ENCODE measurements at regions not wholly inside any gene's neighbourhood (a gene's known extent, or its start where the extent isn't known, plus 50 kb on each side); places are given as distances from the start of the nearest gene placed in this dataset.

GRCh38 chr1:69045572-69045971 is 522.1 kb upstream of the LRRC7 start:
- Histone ChIP-seq H3K27ac (replicated peaks) (no peak overlapping the region), H3K4me3 (replicated peaks; ENCODE audit: insufficient read depth, low read length) (no peak overlapping the region), H3K27me3 (ENCODE audit: insufficient read depth, poor library complexity, severe bottlenecking) (no peaks in the 10 kb centered on the region)
- no peak for DNase-seq (ENCODE audit: low read depth in 1 of 2, low spot score in 1 of 2)
- TF ChIP-seq REST (IDR thresholded peaks at IDR 0.05; ENCODE audit: insufficient replicate concordance, low read depth) (no peak), POLR2AphosphoS5 (IDR thresholded peaks at IDR 0.05; ENCODE audit: low read depth) (no peak), CTCF (IDR thresholded peaks at IDR 0.05; ENCODE audit: insufficient read depth, low read length) (no peak), SPI1 (IDR thresholded peaks at IDR 0.05; ENCODE audit: borderline replicate concordance, low read depth) (no peak), GABPA (IDR thresholded peaks at IDR 0.05; ENCODE audit: low read depth) (no peak)

- Histone ChIP-seq H3K4me3 (replicated peaks; ENCODE audit: insufficient read depth, low read length) (no peak overlapping the region), H3K27me3 (ENCODE audit: insufficient read depth, poor library complexity, severe bottlenecking) (no peaks in the 10 kb centered on the region), H3K27ac (replicated peaks) (no peak overlapping the region)
- no peak for DNase-seq (ENCODE audit: low read depth in 1 of 2, low spot score in 1 of 2)
- TF ChIP-seq POLR2AphosphoS5 (IDR thresholded peaks at IDR 0.05; ENCODE audit: low read depth) (no peak), REST (IDR thresholded peaks at IDR 0.05; ENCODE audit: insufficient replicate concordance, low read depth) (no peak), SPI1 (IDR thresholded peaks at IDR 0.05; ENCODE audit: borderline replicate concordance, low read depth) (no peak), GABPA (IDR thresholded peaks at IDR 0.05; ENCODE audit: low read depth) (no peak)
Measured at GRCh38 chr1:69055194-69055593, 512.5 kb upstream of the LRRC7 start.

GRCh38 chr1:69058454-69058853 is 509.3 kb upstream of the LRRC7 start:
- DNase-seq (ENCODE audit: low read depth in 1 of 2, low spot score in 1 of 2), result no peak
- H3K27ac ChIP-seq (replicated peaks), result no peak overlapping the region
- H3K4me3 ChIP-seq (replicated peaks; ENCODE audit: insufficient read depth, low read length), result no peak overlapping the region
- TF ChIP-seq SPI1 (IDR thresholded peaks at IDR 0.05; ENCODE audit: borderline replicate concordance, low read depth) (no peak), CTCF (IDR thresholded peaks at IDR 0.05; ENCODE audit: insufficient read depth, low read length) (no peak)
- no peaks in the 10 kb centered on the region for H3K27me3 ChIP-seq (ENCODE audit: insufficient read depth, poor library complexity, severe bottlenecking)

- H3K4me3 ChIP-seq (replicated peaks; ENCODE audit: insufficient read depth, low read length), result no peak overlapping the region
- H3K27ac ChIP-seq (replicated peaks), result no peak overlapping the region
- no peak for DNase-seq (ENCODE audit: low read depth in 1 of 2, low spot score in 1 of 2)
- H3K27me3 ChIP-seq (ENCODE audit: insufficient read depth, poor library complexity, severe bottlenecking), result no peaks in the 10 kb centered on the region
- TF ChIP-seq SPI1 (IDR thresholded peaks at IDR 0.05; ENCODE audit: borderline replicate concordance, low read depth) (no peak), GABPA (IDR thresholded peaks at IDR 0.05; ENCODE audit: low read depth) (no peak), POLR2AphosphoS5 (IDR thresholded peaks at IDR 0.05; ENCODE audit: low read depth) (no peak), REST (IDR thresholded peaks at IDR 0.05; ENCODE audit: insufficient replicate concordance, low read depth) (no peak), CTCF (IDR thresholded peaks at IDR 0.05; ENCODE audit: insufficient read depth, low read length) (no peak)
Measured at GRCh38 chr1:69070660-69071373, 496.9 kb upstream of the LRRC7 start.

Measured in HL-60 (cell line).